MM.1S (cell line): ENCODE measurements at regions not wholly inside any gene's neighbourhood (a gene's known extent, or its start where the extent isn't known, plus 50 kb on each side); places are given as distances from the start of the nearest gene placed in this dataset.

Experiments
- EZH2phosphoT487 ChIP-seq: fragments of 300-600 bp; sonication (generic); IDR thresholded peaks from 2 replicates; pipeline ENCODE4 v1.6.1; 2018; ENCODE audit warnings: antibody characterized with exemption, low read length
- TF ChIP-seq, protein P1 (sequence below): fragments of 300-600 bp; sonication (generic); IDR thresholded peaks from 2 replicates; pipeline ENCODE4 v1.5.1; 2016; ENCODE audit warnings: antibody characterized with exemption, low read length, mixed read lengths

- TF ChIP-seq, protein P1, sequence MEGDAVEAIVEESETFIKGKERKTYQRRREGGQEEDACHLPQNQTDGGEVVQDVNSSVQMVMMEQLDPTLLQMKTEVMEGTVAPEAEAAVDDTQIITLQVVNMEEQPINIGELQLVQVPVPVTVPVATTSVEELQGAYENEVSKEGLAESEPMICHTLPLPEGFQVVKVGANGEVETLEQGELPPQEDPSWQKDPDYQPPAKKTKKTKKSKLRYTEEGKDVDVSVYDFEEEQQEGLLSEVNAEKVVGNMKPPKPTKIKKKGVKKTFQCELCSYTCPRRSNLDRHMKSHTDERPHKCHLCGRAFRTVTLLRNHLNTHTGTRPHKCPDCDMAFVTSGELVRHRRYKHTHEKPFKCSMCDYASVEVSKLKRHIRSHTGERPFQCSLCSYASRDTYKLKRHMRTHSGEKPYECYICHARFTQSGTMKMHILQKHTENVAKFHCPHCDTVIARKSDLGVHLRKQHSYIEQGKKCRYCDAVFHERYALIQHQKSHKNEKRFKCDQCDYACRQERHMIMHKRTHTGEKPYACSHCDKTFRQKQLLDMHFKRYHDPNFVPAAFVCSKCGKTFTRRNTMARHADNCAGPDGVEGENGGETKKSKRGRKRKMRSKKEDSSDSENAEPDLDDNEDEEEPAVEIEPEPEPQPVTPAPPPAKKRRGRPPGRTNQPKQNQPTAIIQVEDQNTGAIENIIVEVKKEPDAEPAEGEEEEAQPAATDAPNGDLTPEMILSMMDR: no peak
- no peak for TF ChIP-seq EZH2phosphoT487
Observed at GRCh38 chr11:92845390-92845789, 124.1 kb upstream of the MTNR1B start.
